ENCODE measurements at regions not wholly inside any gene's neighbourhood (a gene's known extent, or its start where the extent isn't known, plus 50 kb on each side); places are given as distances from the start of the nearest gene placed in this dataset.

- no peak overlapping the region for H3K9ac ChIP-seq (ENCODE audit: low read length in 3 of 3)
- H3K9me3 ChIP-seq (ENCODE audit: control insufficient read depth in 2 of 3, insufficient read depth in 1 of 3, low read length in 3 of 3), result no peaks in the 10 kb centered on the region
- no peak for DNase-seq
- H3K4me1 ChIP-seq (ENCODE audit: control insufficient read depth in 2 of 3, insufficient read depth in 2 of 3, low read depth in 1 of 3, low read length in 3 of 3), result no peaks in the 10 kb centered on the region
- no peak overlapping the region for H3K27ac ChIP-seq (ENCODE audit: low read depth in 2 of 2, low read length in 2 of 2)
- no peak overlapping the region for H3K4me3 ChIP-seq (ENCODE audit: low read length in 3 of 3)
- no peak for FAIRE-seq
- no peaks in the 10 kb centered on the region for H3K27me3 ChIP-seq (ENCODE audit: control insufficient read depth, insufficient read depth, low read length)
- no peak for TF ChIP-seq CTCF (IDR thresholded peaks at IDR 0.05; ENCODE audit: borderline replicate concordance, extremely low read depth, insufficient read depth)
- intact Hi-C loops (cut with DNase I), result no loop called here
- no peaks in the 10 kb centered on the region for H3K36me3 ChIP-seq (ENCODE audit: control insufficient read depth in 2 of 3, insufficient read depth in 3 of 3, low read length in 3 of 3)
Observed at GRCh38 chr4:31100536-31100935, 380.4 kb downstream of the PCDH7 start.

GRCh38 chr4:31104043-31104442, 383.9 kb downstream of the PCDH7 start:
- DNase-seq (no peak), FAIRE-seq (no peak)
- Histone ChIP-seq H3K27me3 (ENCODE audit: control insufficient read depth, insufficient read depth, low read length) (no peaks in the 10 kb centered on the region), H3K9me3 (ENCODE audit: control insufficient read depth in 2 of 3, insufficient read depth in 1 of 3, low read length in 3 of 3) (no peaks in the 10 kb centered on the region), H3K27ac (ENCODE audit: low read depth in 2 of 2, low read length in 2 of 2) (no peak overlapping the region), H3K4me3 (ENCODE audit: low read length in 3 of 3) (no peak overlapping the region), H3K9ac (ENCODE audit: low read length in 3 of 3) (no peak overlapping the region), H3K36me3 (ENCODE audit: control insufficient read depth in 2 of 3, insufficient read depth in 3 of 3, low read length in 3 of 3) (no peaks in the 10 kb centered on the region), H3K4me1 (ENCODE audit: control insufficient read depth in 2 of 3, insufficient read depth in 2 of 3, low read depth in 1 of 3, low read length in 3 of 3) (no peaks in the 10 kb centered on the region)
- TF ChIP-seq CTCF (IDR thresholded peaks at IDR 0.05; ENCODE audit: borderline replicate concordance, extremely low read depth, insufficient read depth), result no peak
- intact Hi-C loops (cut with DNase I), result no loop called here

GRCh38 chr4:31104577-31104976, 384.4 kb downstream of the PCDH7 start:
- DNase-seq, result no peak
- Histone ChIP-seq H3K27ac (ENCODE audit: low read depth in 2 of 2, low read length in 2 of 2) (no peak overlapping the region), H3K9me3 (ENCODE audit: control insufficient read depth in 2 of 3, insufficient read depth in 1 of 3, low read length in 3 of 3) (no peaks in the 10 kb centered on the region), H3K9ac (ENCODE audit: low read length in 3 of 3) (no peak overlapping the region), H3K36me3 (ENCODE audit: control insufficient read depth in 2 of 3, insufficient read depth in 3 of 3, low read length in 3 of 3) (no peaks in the 10 kb centered on the region), H3K4me1 (ENCODE audit: control insufficient read depth in 2 of 3, insufficient read depth in 2 of 3, low read depth in 1 of 3, low read length in 3 of 3) (no peaks in the 10 kb centered on the region), H3K4me3 (ENCODE audit: low read length in 3 of 3) (no peak overlapping the region), H3K27me3 (ENCODE audit: control insufficient read depth, insufficient read depth, low read length) (no peaks in the 10 kb centered on the region)
- intact Hi-C loops (cut with DNase I), result no loop called here
- no peak for TF ChIP-seq CTCF (IDR thresholded peaks at IDR 0.05; ENCODE audit: borderline replicate concordance, extremely low read depth, insufficient read depth)
- FAIRE-seq, result no peak

- H3K4me3 ChIP-seq (ENCODE audit: low read length in 3 of 3), result no peak overlapping the region
- DNase-seq (no peak), FAIRE-seq (no peak)
- no peak overlapping the region for H3K9ac ChIP-seq (ENCODE audit: low read length in 3 of 3)
- no peaks in the 10 kb centered on the region for H3K27me3 ChIP-seq (ENCODE audit: control insufficient read depth, insufficient read depth, low read length)
- intact Hi-C loops (cut with DNase I), result no loop called here
- no peak overlapping the region for H3K27ac ChIP-seq (ENCODE audit: low read depth in 2 of 2, low read length in 2 of 2)
- H3K36me3 ChIP-seq (ENCODE audit: control insufficient read depth in 2 of 3, insufficient read depth in 3 of 3, low read length in 3 of 3), result no peaks in the 10 kb centered on the region
- no peaks in the 10 kb centered on the region for H3K4me1 ChIP-seq (ENCODE audit: control insufficient read depth in 2 of 3, insufficient read depth in 2 of 3, low read depth in 1 of 3, low read length in 3 of 3)
- TF ChIP-seq CTCF (IDR thresholded peaks at IDR 0.05; ENCODE audit: borderline replicate concordance, extremely low read depth, insufficient read depth), result no peak
- no peaks in the 10 kb centered on the region for H3K9me3 ChIP-seq (ENCODE audit: control insufficient read depth in 2 of 3, insufficient read depth in 1 of 3, low read length in 3 of 3)
Observed at GRCh38 chr4:31106419-31106818, 386.2 kb downstream of the PCDH7 start.

Data from kidney (tissue), 13 donors.